CD4-positive, alpha-beta T cell treated with Interleukin-4 for 4 hours (primary cell): ENCODE measurements at regions not wholly inside any gene's neighbourhood (a gene's known extent, or its start where the extent isn't known, plus 50 kb on each side); places are given as distances from the start of the nearest gene placed in this dataset.
"Not testable (repeated sequence)": the region's sequence is repeated elsewhere in the genome, so short reads cannot be mapped to it uniquely, and the experiment has no call there.

ENCODE experiments used
- DNase-seq: peaks from one replicate; pipeline ENCODE4 v3.0.0-alpha.2; 2020

- no peak for DNase-seq
Observed at GRCh38 chr7:8938044-8938805, 504.8 kb downstream of the NXPH1 start.

DNA sequence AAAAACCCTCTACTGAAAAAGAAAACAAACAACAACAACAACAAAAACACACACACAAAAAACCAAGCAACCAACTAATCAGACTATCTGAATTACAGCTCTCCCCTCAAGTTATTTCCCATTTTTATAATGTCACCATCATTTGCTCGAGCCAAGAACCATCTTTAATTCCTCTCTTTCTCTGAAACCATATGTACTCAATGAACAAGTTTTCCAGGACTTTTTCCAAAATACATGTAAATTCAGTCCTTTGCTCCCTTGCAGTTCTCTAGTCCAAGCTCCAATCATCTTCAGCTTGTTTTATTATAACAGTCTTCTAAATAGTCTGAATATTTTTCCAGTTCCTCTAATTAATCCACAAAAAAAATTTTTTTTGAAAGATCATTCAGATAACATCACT lies 506.0 kb downstream of the NXPH1 start:
- no peak for DNase-seq

- no peak for DNase-seq
Observed at GRCh38 chr7:8963722-8964121, 530.3 kb downstream of the NXPH1 start.

- DNase-seq, result no peak
Observed at GRCh38 chr7:8965177-8965576, 531.8 kb downstream of the NXPH1 start.

- DNase-seq, result no peak
Observed at GRCh38 chr7:8973601-8974000, 540.2 kb downstream of the NXPH1 start.

- no peak for DNase-seq
Observed at GRCh38 chr7:8975681-8976080, 542.3 kb downstream of the NXPH1 start.

- DNase-seq, result no peak
Observed at GRCh38 chr7:8982338-8982992, 549.1 kb downstream of the NXPH1 start.

DNA sequence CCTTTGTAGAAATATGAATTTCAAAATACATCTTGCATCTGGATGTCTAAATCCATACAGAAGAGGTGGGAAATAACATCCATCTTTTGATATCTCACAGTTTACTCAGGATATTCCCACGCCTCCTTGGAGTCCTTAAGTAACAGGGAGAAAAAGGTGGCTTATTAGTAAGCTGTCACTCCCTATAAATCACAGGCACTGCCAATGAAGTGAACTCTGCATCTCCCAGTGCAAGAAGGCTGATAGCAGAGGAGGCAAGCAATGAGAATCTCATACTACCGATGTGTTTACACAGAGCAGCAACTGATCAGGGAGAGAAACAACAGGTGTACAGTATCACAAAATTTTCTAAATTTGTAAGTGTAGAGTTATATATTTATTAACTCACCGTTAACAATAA lies 551.8 kb downstream of the NXPH1 start:
- DNase-seq, result no peak

- no peak for DNase-seq
Observed at GRCh38 chr7:8988267-8988666, 554.9 kb downstream of the NXPH1 start.

GRCh38 chr7:8991159-8991558 lies 557.8 kb downstream of the NXPH1 start:
- no peak for DNase-seq

DNA sequence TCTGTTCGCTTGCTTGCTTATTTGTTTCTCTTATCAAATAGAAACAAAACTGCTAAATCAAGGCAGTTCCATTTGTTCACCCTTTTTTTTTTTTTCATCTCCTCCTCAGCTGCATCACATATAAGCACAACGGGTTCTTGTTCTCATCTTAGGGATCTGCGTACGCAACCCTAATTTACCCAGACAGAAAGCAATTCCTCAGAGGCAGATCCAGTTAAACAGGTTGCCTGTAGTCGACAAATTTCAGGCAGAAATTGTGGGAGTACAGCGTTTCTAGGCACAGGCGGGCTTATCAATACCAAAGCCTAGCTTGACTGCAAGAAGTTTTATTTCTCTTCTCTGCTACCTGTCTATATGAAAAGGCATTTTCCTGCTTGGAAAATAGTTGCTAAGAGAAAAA lies 565.4 kb downstream of the NXPH1 start:
- DNase-seq, result no peak

DNA sequence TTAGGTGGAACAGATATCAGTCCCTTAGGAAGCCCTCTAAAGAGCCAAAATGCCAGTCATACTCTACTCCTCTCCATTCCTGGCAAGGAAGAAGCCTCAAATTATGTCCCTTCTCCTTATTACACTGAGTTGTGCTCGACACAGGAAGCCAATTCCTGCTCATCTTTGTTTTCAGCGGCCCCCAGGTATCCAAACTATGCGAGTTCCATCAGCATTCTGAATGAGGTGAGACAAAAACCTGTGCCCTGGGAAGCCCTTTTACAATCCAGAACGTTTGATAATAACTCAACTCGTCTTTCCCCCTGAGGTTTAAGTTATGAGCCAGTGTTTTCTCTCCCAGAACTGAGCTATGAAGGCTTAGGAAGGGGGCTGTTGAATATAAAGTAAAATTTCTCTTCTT lies 580.5 kb downstream of the NXPH1 start:
- DNase-seq, result no peak

- DNase-seq, result no peak
Observed at GRCh38 chr7:9017286-9017685, 583.9 kb downstream of the NXPH1 start.

DNA sequence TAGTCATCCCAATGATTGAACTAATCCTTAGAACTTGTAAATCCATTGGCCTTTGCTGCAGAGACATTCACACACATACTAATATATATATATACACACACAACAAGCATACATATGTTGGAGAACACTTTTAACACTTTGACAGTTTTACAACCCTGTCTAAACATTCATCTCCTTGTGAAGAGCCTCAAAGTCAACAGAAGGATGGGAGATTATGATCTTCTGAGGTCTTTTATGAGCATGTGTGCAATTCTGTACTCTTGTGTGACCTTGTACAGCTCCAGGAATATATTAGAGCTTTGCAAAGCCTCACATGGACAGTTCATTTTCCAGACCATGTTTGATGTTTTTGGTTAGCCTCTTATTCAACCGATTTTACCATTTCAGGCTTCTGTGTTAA lies 589.0 kb downstream of the NXPH1 start:
- no peak for DNase-seq

DNA sequence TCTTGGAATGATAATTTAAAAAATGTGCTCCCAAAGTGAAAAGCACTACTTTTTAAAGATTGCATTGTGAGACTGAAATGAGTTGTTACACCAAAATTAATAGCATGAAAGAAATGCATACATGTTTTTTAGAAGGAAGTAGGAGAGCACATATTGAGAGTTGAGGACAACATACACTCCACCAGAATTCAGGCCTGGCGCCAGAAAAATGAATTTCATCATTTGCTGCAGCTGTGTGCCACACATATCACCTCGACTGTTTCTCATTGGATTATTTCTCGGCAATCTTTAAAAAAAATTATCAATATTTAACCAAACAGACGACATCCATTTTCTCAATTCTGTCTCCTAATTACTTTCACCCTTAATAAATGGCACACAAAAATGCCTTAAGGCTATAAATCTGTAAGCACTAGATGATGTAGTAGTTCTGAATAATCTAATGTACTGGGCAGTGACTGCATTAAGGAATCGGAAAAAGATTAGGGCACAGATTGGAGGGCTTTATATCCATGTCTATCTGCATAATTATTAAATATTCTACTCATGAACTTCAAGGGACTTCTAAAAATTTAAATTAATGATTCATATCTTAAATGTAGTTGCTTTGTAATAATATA lies 590.4 kb downstream of the NXPH1 start:
- no peak for DNase-seq

DNA sequence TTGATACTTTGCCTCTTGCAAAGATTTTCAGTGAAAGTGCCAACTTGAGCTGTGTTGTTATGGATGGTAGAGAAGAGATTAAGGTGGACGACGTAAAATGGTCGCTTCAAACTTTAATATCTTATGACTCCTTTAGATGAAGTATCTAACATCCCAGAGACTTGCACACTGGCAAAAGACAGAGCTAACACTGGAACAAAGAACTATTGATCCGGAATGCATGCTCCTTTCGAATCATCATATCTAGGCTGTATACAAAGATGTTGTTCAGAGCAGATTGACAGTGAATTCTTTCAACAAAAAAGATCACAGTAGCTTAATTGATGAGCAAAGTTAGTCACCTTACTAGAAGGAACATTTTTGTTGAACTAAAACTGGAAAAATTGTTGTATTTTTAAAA lies 592.7 kb downstream of the NXPH1 start:
- DNase-seq, result no peak

DNA sequence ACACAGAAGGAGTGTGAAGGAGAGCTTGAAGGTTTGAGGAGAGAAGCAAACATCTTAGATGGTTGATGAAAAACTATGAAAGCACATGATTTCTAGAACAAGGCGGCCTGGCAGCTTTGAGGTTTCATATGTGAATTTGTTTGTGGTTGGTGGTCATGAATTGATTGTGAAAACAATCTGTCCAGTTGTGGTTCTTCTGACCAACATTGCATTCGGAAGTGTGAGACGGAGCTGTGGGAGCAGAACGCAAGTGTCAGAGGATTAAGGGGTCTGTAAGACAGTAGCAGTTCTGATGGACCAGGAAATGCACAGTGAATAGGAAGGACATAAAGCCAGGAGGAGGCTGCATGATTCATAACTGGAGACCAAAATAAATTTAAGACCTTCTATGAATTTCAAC lies 594.6 kb downstream of the NXPH1 start:
- no peak for DNase-seq

- no peak for DNase-seq
Observed at GRCh38 chr7:9029681-9030530, 596.5 kb downstream of the NXPH1 start.

DNA sequence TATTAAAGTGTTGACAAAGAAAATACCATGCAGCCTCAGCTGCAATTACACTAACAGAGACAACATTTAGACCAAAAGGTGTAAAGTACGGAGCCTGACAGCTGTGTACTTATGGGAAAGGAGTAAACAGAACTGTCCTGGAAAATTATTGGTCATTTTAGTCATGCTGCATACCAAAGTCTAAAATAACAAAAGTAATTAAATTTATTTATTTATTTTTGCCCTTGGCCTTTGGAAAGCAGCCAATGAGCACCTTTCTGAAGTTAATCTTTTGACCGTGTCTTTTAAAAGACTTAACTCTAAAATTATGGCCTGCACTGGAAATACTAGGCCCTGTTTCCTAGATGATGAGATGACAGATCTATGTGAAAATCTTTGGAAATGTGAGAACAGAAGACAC lies 597.6 kb downstream of the NXPH1 start:
- no peak for DNase-seq

- DNase-seq, result no peak
Observed at GRCh38 chr7:9031386-9031785, 598.0 kb downstream of the NXPH1 start.

- no peak for DNase-seq
Observed at GRCh38 chr7:9036080-9036479, 602.7 kb downstream of the NXPH1 start.

- no peak for DNase-seq
Observed at GRCh38 chr7:9071160-9071762, 637.9 kb downstream of the NXPH1 start.

- DNase-seq, result not testable (repeated sequence)
Observed at GRCh38 chr7:9075774-9076173, 642.4 kb downstream of the NXPH1 start.
